ENCODE measurements at regions not wholly inside any gene's neighbourhood (a gene's known extent, or its start where the extent isn't known, plus 50 kb on each side); places are given as distances from the start of the nearest gene placed in this dataset.

DNA sequence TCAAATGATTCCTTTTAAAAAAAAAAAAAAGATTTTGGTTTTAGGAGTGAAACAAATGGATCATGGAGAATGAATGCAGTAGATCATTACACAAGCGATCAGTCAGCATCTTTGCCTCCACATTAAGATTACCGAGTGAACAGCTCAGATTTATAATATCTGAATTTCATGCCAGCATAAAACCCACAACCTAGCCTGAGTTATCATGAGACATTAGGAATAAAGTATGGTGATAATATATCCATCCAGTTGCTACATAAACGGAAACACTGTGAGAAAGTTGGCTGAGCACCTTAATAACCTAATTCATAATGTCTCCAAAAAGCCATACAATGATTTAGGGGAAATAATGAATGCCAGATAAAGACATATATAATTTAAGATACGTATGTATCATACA, 553.1 kb upstream of the TUSC1 start:
- CTCF ChIA-PET (ENCODE audit: partially characterized antibody) = interaction anchor here (1.7 kb wide), 1 partner anchor 11 kb away, joined by 4 read pairs; no protein-coding TSS in a partner anchor
- 91% methylated on average over 4 of the region's 4 CpGs; no CpG with 5 or more reads in 1 of the 2 experiments for WGBS, 2 experiments (ENCODE audit: extremely low coverage in 1 of 2, insufficient coverage in 1 of 2, insufficient read length in 1 of 2, insufficient replicate concordance in 2 of 2, low coverage in 1 of 2, low lambda C conversion rate in 2 of 2, missing lambda C conversion rate in 1 of 2)

More for the DNA sequence above, 553.1 kb upstream of the TUSC1 start:
- Histone ChIP-seq H3K4ac (replicated peaks; ENCODE audit: insufficient read length, low read depth, low read length) (no peak overlapping the region), H3K79me1 (ENCODE audit: low read depth, low read length) (no peaks in the 10 kb centered on the region), H3K27ac (ENCODE audit: low read depth, low read length) (no peak overlapping the region), H2BK120ac (replicated peaks; ENCODE audit: low read depth, low read length) (no peak overlapping the region), H2BK5ac (ENCODE audit: low read depth, low read length) (no peak overlapping the region), H4K5ac (ENCODE audit: insufficient read length, low read depth, low read length) (no peak overlapping the region), H3K56ac (replicated peaks; ENCODE audit: insufficient read length, low read depth, low read length) (no peak overlapping the region), H2AK5ac (ENCODE audit: low read depth, low read length) (no peak overlapping the region), H3K9me3 (ENCODE audit: insufficient read depth in 2 of 2, low read depth in 1 of 2, low read length in 1 of 2) (no peaks in the 10 kb centered on the region), H3K23ac (ENCODE audit: insufficient read length) (no peak overlapping the region), H3K4me2 (ENCODE audit: insufficient read depth in 1 of 2, low read depth in 2 of 2, low read length in 2 of 2) (no peak overlapping the region), H3K27me3 (replicated peaks in 1 of 4; ENCODE audit: control insufficient read depth in 3 of 4, extremely low read depth in 1 of 4, insufficient read depth in 3 of 4, low read length in 3 of 4) (no peaks in the 10 kb centered on the region), H4K20me1 (replicated peaks in 1 of 2; ENCODE audit: control insufficient read depth in 1 of 2, insufficient read depth in 2 of 2, low read length in 2 of 2) (no peaks in the 10 kb centered on the region), H2BK12ac (ENCODE audit: low read depth, low read length) (no peak overlapping the region), H2BK20ac (ENCODE audit: low read length) (no peak overlapping the region), H3K4me1 (replicated peaks in 1 of 4; ENCODE audit: control insufficient read depth in 3 of 4, insufficient read depth in 4 of 4, low read length in 3 of 4) (peaks cover 0 to 3% (median 1%) of the 10 kb centered on the region in 4 experiments; a peak in 2 of 7 replicates), H3K14ac (ENCODE audit: insufficient read length) (no peak overlapping the region), H4K8ac (ENCODE audit: extremely low read depth, insufficient read depth, low read length) (no peak overlapping the region), H3K4me3 (ENCODE audit: extremely low read depth in 1 of 4, insufficient read depth in 2 of 4, low read depth in 3 of 4, low read length in 4 of 4) (no peak overlapping the region), H3K9ac (replicated peaks in 1 of 4; ENCODE audit: extremely low read depth in 1 of 4, low read depth in 3 of 4, low read length in 3 of 4) (no peak overlapping the region), H2BK15ac (ENCODE audit: low read length) (no peak overlapping the region), H3K23me2 (ENCODE audit: low read depth, low read length) (no peaks in the 10 kb centered on the region), H3K79me2 (ENCODE audit: control insufficient read depth in 1 of 2, insufficient read depth in 2 of 2, low read length in 2 of 2) (no peaks in the 10 kb centered on the region), H2AFZ (ENCODE audit: low read length) (no peak overlapping the region), H3K18ac (ENCODE audit: extremely low read depth, low read length) (no peak overlapping the region), H3K36me3 (ENCODE audit: control insufficient read depth in 2 of 4, insufficient read depth in 4 of 4, low read length in 3 of 4) (no peaks in the 10 kb centered on the region), H4K91ac (replicated peaks; ENCODE audit: insufficient read length, low read length) (no peak overlapping the region)
- DNase-seq (ENCODE audit: low read depth in 1 of 2, low spot score in 2 of 2) (no peak), FAIRE-seq (no peak)
- TF ChIP-seq SIRT6 (IDR thresholded peaks at IDR 0.05; ENCODE audit: low read length) (no peak), SP4 (IDR thresholded peaks at IDR 0.05; ENCODE audit: low read length) (no peak), EZH2 (IDR thresholded peaks at IDR 0.05; ENCODE audit: low read depth, low read length, severe bottlenecking) (no peak), GABPA (IDR thresholded peaks at IDR 0.05; ENCODE audit: borderline replicate concordance, insufficient read depth, low read length) (no peak), BACH1 (IDR thresholded peaks at IDR 0.05; ENCODE audit: low read length) (no peak), BRCA1 (IDR thresholded peaks at IDR 0.05; ENCODE audit: low read depth, low read length) (no peak), CEBPB (IDR thresholded peaks at IDR 0.05; ENCODE audit: low read depth, low read length) (no peak), JUND (IDR thresholded peaks at IDR 0.05; ENCODE audit: low read length) (no peak), SP2 (IDR thresholded peaks at IDR 0.05; ENCODE audit: low read length) (no peak), RNF2 (IDR thresholded peaks at IDR 0.05; ENCODE audit: borderline replicate concordance, low read depth, low read length, missing control alignments, poor library complexity, severe bottlenecking) (no peak)
- TF ChIP-seq, protein P1, sequence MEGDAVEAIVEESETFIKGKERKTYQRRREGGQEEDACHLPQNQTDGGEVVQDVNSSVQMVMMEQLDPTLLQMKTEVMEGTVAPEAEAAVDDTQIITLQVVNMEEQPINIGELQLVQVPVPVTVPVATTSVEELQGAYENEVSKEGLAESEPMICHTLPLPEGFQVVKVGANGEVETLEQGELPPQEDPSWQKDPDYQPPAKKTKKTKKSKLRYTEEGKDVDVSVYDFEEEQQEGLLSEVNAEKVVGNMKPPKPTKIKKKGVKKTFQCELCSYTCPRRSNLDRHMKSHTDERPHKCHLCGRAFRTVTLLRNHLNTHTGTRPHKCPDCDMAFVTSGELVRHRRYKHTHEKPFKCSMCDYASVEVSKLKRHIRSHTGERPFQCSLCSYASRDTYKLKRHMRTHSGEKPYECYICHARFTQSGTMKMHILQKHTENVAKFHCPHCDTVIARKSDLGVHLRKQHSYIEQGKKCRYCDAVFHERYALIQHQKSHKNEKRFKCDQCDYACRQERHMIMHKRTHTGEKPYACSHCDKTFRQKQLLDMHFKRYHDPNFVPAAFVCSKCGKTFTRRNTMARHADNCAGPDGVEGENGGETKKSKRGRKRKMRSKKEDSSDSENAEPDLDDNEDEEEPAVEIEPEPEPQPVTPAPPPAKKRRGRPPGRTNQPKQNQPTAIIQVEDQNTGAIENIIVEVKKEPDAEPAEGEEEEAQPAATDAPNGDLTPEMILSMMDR (IDR thresholded peaks at IDR 0.05; ENCODE audit: control extremely low read depth in 1 of 3, insufficient read depth in 1 of 3, low read depth in 1 of 3, low read length in 3 of 3) = no peak
- TF ChIP-seq, protein P2, sequence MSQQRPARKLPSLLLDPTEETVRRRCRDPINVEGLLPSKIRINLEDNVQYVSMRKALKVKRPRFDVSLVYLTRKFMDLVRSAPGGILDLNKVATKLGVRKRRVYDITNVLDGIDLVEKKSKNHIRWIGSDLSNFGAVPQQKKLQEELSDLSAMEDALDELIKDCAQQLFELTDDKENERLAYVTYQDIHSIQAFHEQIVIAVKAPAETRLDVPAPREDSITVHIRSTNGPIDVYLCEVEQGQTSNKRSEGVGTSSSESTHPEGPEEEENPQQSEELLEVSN (IDR thresholded peaks at IDR 0.05) = no peak
- POLR2A ChIA-PET (ENCODE audit: partially characterized antibody) = no interaction called here
